Parathyroid adenoma (tissue), 2 donors: ENCODE measurements at regions not wholly inside any gene's neighbourhood (a gene's known extent, or its start where the extent isn't known, plus 50 kb on each side); places are given as distances from the start of the nearest gene placed in this dataset.

Experiments used
- H2AFZ ChIP-seq: fragments of 300-600 bp; sonication (generic); one replicate; pipeline ENCODE4 v1.7.0; 2017; ENCODE audit warnings: antibody characterized with exemption, mild to moderate bottlenecking
- H3K27ac ChIP-seq: fragments of 300-600 bp; sonication (generic); one replicate; pipeline ENCODE4 v1.7.0; 2017
- H3K27me3 ChIP-seq: fragments of 300-600 bp; sonication (generic); one replicate; pipeline ENCODE4 v1.7.0; 2017; ENCODE audit warnings: low read length; ENCODE audit not compliant: control insufficient read depth, insufficient read depth
- H3K36me3 ChIP-seq: fragments of 300-600 bp; sonication (generic); one replicate; pipeline ENCODE4 v1.7.0; 2017; ENCODE audit warnings: low read length; ENCODE audit not compliant: control insufficient read depth, insufficient read depth
- H3K4me1 ChIP-seq: fragments of 300-600 bp; sonication (generic); one replicate; pipeline ENCODE4 v1.7.0; 2017; ENCODE audit warnings: control low read depth
- H3K4me2 ChIP-seq: fragments of 300-600 bp; sonication (generic); one replicate; pipeline ENCODE4 v1.7.0; 2017; ENCODE audit warnings: low read length
- H3K4me3 ChIP-seq: fragments of 300-600 bp; sonication (generic); one replicate; pipeline ENCODE4 v1.7.0; 2017; ENCODE audit warnings: low read depth, low read length
- H3K79me2 ChIP-seq: fragments of 300-600 bp; sonication (generic); one replicate; pipeline ENCODE4 v1.7.0; 2017; ENCODE audit warnings: control low read depth
- H3K9ac ChIP-seq: fragments of 300-600 bp; sonication (generic); one replicate; pipeline ENCODE4 v1.7.0; 2017; ENCODE audit warnings: mild to moderate bottlenecking
- H3K9me3 ChIP-seq: fragments of 300-600 bp; sonication (generic); one replicate; pipeline ENCODE4 v1.7.0; 2017; ENCODE audit warnings: low read length; ENCODE audit not compliant: control insufficient read depth
- CTCF ChIP-seq: fragments of 300-600 bp; sonication (generic); IDR thresholded peaks from one replicate; pipeline ENCODE4 v1.7.0; 2017; ENCODE audit warnings: antibody characterized with exemption, mild to moderate bottlenecking
- donor health status: primary hyperparathyroidism.

GRCh38 chr12:76688631-76689030 lies 75.3 kb upstream of the ZDHHC17 start:
- Histone ChIP-seq H3K9ac (no peak overlapping the region), H3K4me2 (no peak overlapping the region), H2AFZ (no peak overlapping the region), H3K36me3 (no peaks in the 10 kb centered on the region), H3K4me1 (no peaks in the 10 kb centered on the region), H3K79me2 (no peaks in the 10 kb centered on the region), H3K4me3 (no peak overlapping the region), H3K27me3 (no peaks in the 10 kb centered on the region), H3K27ac (no peak overlapping the region), H3K9me3 (no peaks in the 10 kb centered on the region)
- TF ChIP-seq CTCF: no peak

- TF ChIP-seq CTCF: no peak
- Histone ChIP-seq H3K4me2 (no peak overlapping the region), H3K9ac (no peak overlapping the region), H3K79me2 (no peaks in the 10 kb centered on the region), H3K4me1 (no peaks in the 10 kb centered on the region), H3K36me3 (no peaks in the 10 kb centered on the region), H3K27me3 (no peaks in the 10 kb centered on the region), H3K27ac (no peak overlapping the region), H2AFZ (no peak overlapping the region), H3K9me3 (no peaks in the 10 kb centered on the region), H3K4me3 (no peak overlapping the region)
Measured at GRCh38 chr12:76690921-76691700, 72.8 kb upstream of the ZDHHC17 start.

GRCh38 chr12:76692846-76693245 lies 71.1 kb upstream of the ZDHHC17 start:
- no peaks in the 10 kb centered on the region for H3K36me3 ChIP-seq
- H3K4me1 ChIP-seq: no peaks in the 10 kb centered on the region
- no peak overlapping the region for H2AFZ ChIP-seq
- no peak for TF ChIP-seq CTCF
- H3K9ac ChIP-seq: no peak overlapping the region
- no peak overlapping the region for H3K4me2 ChIP-seq
- no peak overlapping the region for H3K27ac ChIP-seq
- no peaks in the 10 kb centered on the region for H3K27me3 ChIP-seq
- no peaks in the 10 kb centered on the region for H3K9me3 ChIP-seq
- no peak overlapping the region for H3K4me3 ChIP-seq
- H3K79me2 ChIP-seq: no peaks in the 10 kb centered on the region

- no peak overlapping the region for H3K4me2 ChIP-seq
- H2AFZ ChIP-seq: no peak overlapping the region
- no peak overlapping the region for H3K4me3 ChIP-seq
- H3K9ac ChIP-seq: no peak overlapping the region
- no peaks in the 10 kb centered on the region for H3K79me2 ChIP-seq
- no peak for TF ChIP-seq CTCF
- H3K36me3 ChIP-seq: no peaks in the 10 kb centered on the region
- H3K9me3 ChIP-seq: no peaks in the 10 kb centered on the region
- no peak overlapping the region for H3K27ac ChIP-seq
- H3K27me3 ChIP-seq: no peaks in the 10 kb centered on the region
- no peaks in the 10 kb centered on the region for H3K4me1 ChIP-seq
Measured at GRCh38 chr12:76694369-76694768, 69.5 kb upstream of the ZDHHC17 start.

GRCh38 chr12:76696186-76696585 lies 67.7 kb upstream of the ZDHHC17 start:
- Histone ChIP-seq H3K9me3 (no peaks in the 10 kb centered on the region), H3K36me3 (no peaks in the 10 kb centered on the region), H3K79me2 (no peaks in the 10 kb centered on the region), H3K4me3 (no peak overlapping the region), H3K27me3 (no peaks in the 10 kb centered on the region), H3K4me2 (no peak overlapping the region), H2AFZ (no peak overlapping the region), H3K4me1 (no peaks in the 10 kb centered on the region), H3K9ac (no peak overlapping the region), H3K27ac (no peak overlapping the region)
- no peak for TF ChIP-seq CTCF
